Gastroesophageal sphincter (tissue), 3 donors: ENCODE measurements at regions not wholly inside any gene's neighbourhood (a gene's known extent, or its start where the extent isn't known, plus 50 kb on each side); places are given as distances from the start of the nearest gene placed in this dataset.
"Not testable (repeated sequence)": the region's sequence is repeated elsewhere in the genome, so short reads cannot be mapped to it uniquely, and the experiment has no call there.

Experiments
- CTCF ChIP-seq, 4 experiments: fragments of 200-600 bp in 2 of 4; fragments of 450-650 bp in 2 of 4; sonication (generic) in 1 of 4; IDR thresholded peaks; one replicate each; pipeline ENCODE4 v1.5.1; 2017 to 2019; ENCODE audit warnings: antibody characterized with exemption in 4 of 4, mild to moderate bottlenecking in 2 of 4, moderate library complexity in 2 of 4
- EP300 ChIP-seq: sonication (generic); formaldehyde crosslinking; IDR thresholded peaks from one replicate; pipeline ENCODE4 v1.6.1; 2017; ENCODE audit warnings: antibody characterized with exemption, mild to moderate bottlenecking
- POLR2A ChIP-seq, 2 donors: fragments of 450-650 bp; IDR thresholded peaks; one replicate each; pipeline ENCODE4 v1.6.1; 2017; ENCODE audit warnings: antibody characterized with exemption in 2 of 2, mild to moderate bottlenecking in 2 of 2, moderate library complexity in 1 of 2
- POLR2AphosphoS5 ChIP-seq: sonication (generic); formaldehyde crosslinking; IDR thresholded peaks from one replicate; pipeline ENCODE4 v1.6.1; 2017; ENCODE audit warnings: antibody characterized with exemption

GRCh38 chr2:187610450-187610849 is 56.2 kb upstream of the TFPI start:
- not testable (repeated sequence) for TF ChIP-seq CTCF (IDR thresholded peaks at IDR 0.05); POLR2A (IDR thresholded peaks at IDR 0.05); EP300; POLR2AphosphoS5
